ENCODE measurements at regions not wholly inside any gene's neighbourhood (a gene's known extent, or its start where the extent isn't known, plus 50 kb on each side); places are given as distances from the start of the nearest gene placed in this dataset.

- Histone ChIP-seq H2AFZ (ENCODE audit: low read length) (no peak overlapping the region), H3F3A (ENCODE audit: low read depth) (no peaks in the 10 kb centered on the region), H3K4me1 (ENCODE audit: insufficient read depth, low read length, poor library complexity, severe bottlenecking) (no peaks in the 10 kb centered on the region), H3K79me2 (ENCODE audit: insufficient read depth, low read length) (no peaks in the 10 kb centered on the region), H3K36me3 (ENCODE audit: insufficient read depth, low read length) (no peaks in the 10 kb centered on the region), H3K4me2 (ENCODE audit: low read depth, low read length, poor library complexity, severe bottlenecking) (no peak overlapping the region), H4K20me1 (ENCODE audit: insufficient read depth, low read length, poor library complexity, severe bottlenecking) (no peaks in the 10 kb centered on the region), H3K27me3 (ENCODE audit: insufficient read depth, low read length, poor library complexity, severe bottlenecking) (no peaks in the 10 kb centered on the region), H3K4me3 (ENCODE audit: low read length, poor library complexity, severe bottlenecking) (no peak overlapping the region), H3K9me2 (replicated peaks; ENCODE audit: low read depth, low read length) (no peaks in the 10 kb centered on the region), H3K9ac (ENCODE audit: low read depth, low read length, poor library complexity, severe bottlenecking) (no peak overlapping the region), H3K9me3 (ENCODE audit: insufficient read depth, low read depth, low read length) (no peaks in the 10 kb centered on the region)
- TF ChIP-seq, protein P1, sequence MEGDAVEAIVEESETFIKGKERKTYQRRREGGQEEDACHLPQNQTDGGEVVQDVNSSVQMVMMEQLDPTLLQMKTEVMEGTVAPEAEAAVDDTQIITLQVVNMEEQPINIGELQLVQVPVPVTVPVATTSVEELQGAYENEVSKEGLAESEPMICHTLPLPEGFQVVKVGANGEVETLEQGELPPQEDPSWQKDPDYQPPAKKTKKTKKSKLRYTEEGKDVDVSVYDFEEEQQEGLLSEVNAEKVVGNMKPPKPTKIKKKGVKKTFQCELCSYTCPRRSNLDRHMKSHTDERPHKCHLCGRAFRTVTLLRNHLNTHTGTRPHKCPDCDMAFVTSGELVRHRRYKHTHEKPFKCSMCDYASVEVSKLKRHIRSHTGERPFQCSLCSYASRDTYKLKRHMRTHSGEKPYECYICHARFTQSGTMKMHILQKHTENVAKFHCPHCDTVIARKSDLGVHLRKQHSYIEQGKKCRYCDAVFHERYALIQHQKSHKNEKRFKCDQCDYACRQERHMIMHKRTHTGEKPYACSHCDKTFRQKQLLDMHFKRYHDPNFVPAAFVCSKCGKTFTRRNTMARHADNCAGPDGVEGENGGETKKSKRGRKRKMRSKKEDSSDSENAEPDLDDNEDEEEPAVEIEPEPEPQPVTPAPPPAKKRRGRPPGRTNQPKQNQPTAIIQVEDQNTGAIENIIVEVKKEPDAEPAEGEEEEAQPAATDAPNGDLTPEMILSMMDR (conservative IDR thresholded peaks at IDR 0.05; ENCODE audit: low read length), result no peak
- no peak for TF ChIP-seq EZH2phosphoT487 (IDR thresholded peaks at IDR 0.05; ENCODE audit: borderline replicate concordance)
These were observed 600.9 kb upstream of the NRP1 start for GRCh38 chr10:33935350-33935749.

DNA sequence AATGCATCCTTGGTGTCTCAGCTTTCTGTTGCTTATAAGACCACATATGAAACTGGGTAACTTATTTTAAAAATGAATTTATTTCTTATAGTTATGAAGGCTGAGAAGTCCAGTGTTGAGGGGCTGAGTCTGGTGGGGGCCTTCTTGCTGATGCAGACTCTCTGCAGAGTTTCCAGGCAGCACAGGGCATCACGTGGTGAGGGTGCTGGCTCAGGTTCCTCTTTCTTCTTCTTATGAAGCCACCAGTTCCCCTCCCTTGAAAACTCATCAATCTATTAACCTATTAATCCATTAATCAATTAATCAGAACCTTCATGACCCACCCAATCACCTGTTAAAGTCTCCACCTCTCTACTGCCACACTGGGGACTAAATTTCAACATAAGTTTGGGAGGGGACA is 595.6 kb upstream of the NRP1 start:
- no peaks in the 10 kb centered on the region for H3K9me3 ChIP-seq (ENCODE audit: insufficient read depth, low read depth, low read length)
- no peaks in the 10 kb centered on the region for H3K79me2 ChIP-seq (ENCODE audit: insufficient read depth, low read length)
- no peaks in the 10 kb centered on the region for H3F3A ChIP-seq (ENCODE audit: low read depth)
- no peaks in the 10 kb centered on the region for H3K9me2 ChIP-seq (replicated peaks; ENCODE audit: low read depth, low read length)
- H2AFZ ChIP-seq (ENCODE audit: low read length), result no peak overlapping the region
- no peaks in the 10 kb centered on the region for H3K4me1 ChIP-seq (ENCODE audit: insufficient read depth, low read length, poor library complexity, severe bottlenecking)
- no peak overlapping the region for H3K4me2 ChIP-seq (ENCODE audit: low read depth, low read length, poor library complexity, severe bottlenecking)
- H3K4me3 ChIP-seq (ENCODE audit: low read length, poor library complexity, severe bottlenecking), result no peak overlapping the region
- no peaks in the 10 kb centered on the region for H3K27me3 ChIP-seq (ENCODE audit: insufficient read depth, low read length, poor library complexity, severe bottlenecking)
- no peak overlapping the region for H3K9ac ChIP-seq (ENCODE audit: low read depth, low read length, poor library complexity, severe bottlenecking)
- TF ChIP-seq, protein P1 (conservative IDR thresholded peaks at IDR 0.05; ENCODE audit: low read length), result no peak
- TF ChIP-seq EZH2phosphoT487 (IDR thresholded peaks at IDR 0.05; ENCODE audit: borderline replicate concordance), result no peak
- H4K20me1 ChIP-seq (ENCODE audit: insufficient read depth, low read length, poor library complexity, severe bottlenecking), result no peaks in the 10 kb centered on the region
- H3K36me3 ChIP-seq (ENCODE audit: insufficient read depth, low read length), result no peaks in the 10 kb centered on the region

- no peaks in the 10 kb centered on the region for H3F3A ChIP-seq (ENCODE audit: low read depth)
- no peaks in the 10 kb centered on the region for H3K27me3 ChIP-seq (ENCODE audit: insufficient read depth, low read length, poor library complexity, severe bottlenecking)
- H3K36me3 ChIP-seq (ENCODE audit: insufficient read depth, low read length), result no peaks in the 10 kb centered on the region
- no peak overlapping the region for H3K9ac ChIP-seq (ENCODE audit: low read depth, low read length, poor library complexity, severe bottlenecking)
- TF ChIP-seq EZH2phosphoT487 (IDR thresholded peaks at IDR 0.05; ENCODE audit: borderline replicate concordance), result no peak
- TF ChIP-seq, protein P1 (conservative IDR thresholded peaks at IDR 0.05; ENCODE audit: low read length), result no peak
- no peaks in the 10 kb centered on the region for H3K9me3 ChIP-seq (ENCODE audit: insufficient read depth, low read depth, low read length)
- H3K79me2 ChIP-seq (ENCODE audit: insufficient read depth, low read length), result no peaks in the 10 kb centered on the region
- H3K9me2 ChIP-seq (replicated peaks; ENCODE audit: low read depth, low read length), result no peaks in the 10 kb centered on the region
- no peak overlapping the region for H3K4me2 ChIP-seq (ENCODE audit: low read depth, low read length, poor library complexity, severe bottlenecking)
- no peaks in the 10 kb centered on the region for H4K20me1 ChIP-seq (ENCODE audit: insufficient read depth, low read length, poor library complexity, severe bottlenecking)
- H2AFZ ChIP-seq (ENCODE audit: low read length), result no peak overlapping the region
- H3K4me1 ChIP-seq (ENCODE audit: insufficient read depth, low read length, poor library complexity, severe bottlenecking), result no peaks in the 10 kb centered on the region
- no peak overlapping the region for H3K4me3 ChIP-seq (ENCODE audit: low read length, poor library complexity, severe bottlenecking)
These were observed 592.9 kb upstream of the NRP1 start for GRCh38 chr10:33927347-33927746.
